H1 (cell line): ENCODE measurements at regions not wholly inside any gene's neighbourhood (a gene's known extent, or its start where the extent isn't known, plus 50 kb on each side); places are given as distances from the start of the nearest gene placed in this dataset.
A peak's percentile ranks its signal among the peaks of the same experiment; 100 is the strongest.

Experiments
- CTCF ChIA-PET: fragments of 300-600 bp; sonication (Branson Sonifier 250); formaldehyde crosslinking; loops from one replicate; lab custom pipeline; 2021; ENCODE audit not compliant: partially characterized antibody; lab: Charles Lee
- POLR2A ChIA-PET: fragments of 300-600 bp; sonication (Branson Sonifier 250); formaldehyde crosslinking; loops from one replicate; lab custom pipeline; 2021; ENCODE audit warnings: inconsistent platforms; ENCODE audit not compliant: partially characterized antibody; lab: Charles Lee
- DNase-seq, 2 experiments: peaks; one replicate each; pipeline versions ENCODE4 v3.0.0 to v3.0.0-alpha.2; 2010 to 2022; ENCODE audit warnings: low spot score in 2 of 2, low read depth in 1 of 2, mixed read lengths in 1 of 2
- FAIRE-seq: peaks from 2 replicates; lab custom pipeline; 2011; peaks lifted over from hg19 to GRCh38; lab: Jason Lieb, UNC
- H2AFZ ChIP-seq: 2 replicates; pipeline ENCODE4 v1.8.1; 2012; ENCODE audit warnings: low read length, inconsistent platforms
- H2AK5ac ChIP-seq: 2 replicates; pipeline ENCODE4 v1.6.1; 2013; ENCODE audit warnings: low read depth, low read length
- H2BK120ac ChIP-seq: replicated peaks from 2 replicates; pipeline ENCODE3; 2013; ENCODE audit warnings: low read depth, low read length, inconsistent platforms
- H2BK12ac ChIP-seq: 2 replicates; pipeline ENCODE4 v1.6.1; 2013; ENCODE audit warnings: low read depth, low read length
- H2BK15ac ChIP-seq: 2 replicates; pipeline ENCODE4 v1.6.1; 2013; ENCODE audit warnings: low read length
- H2BK20ac ChIP-seq: 2 replicates; pipeline ENCODE4 v1.6.1; 2013; ENCODE audit warnings: low read length
- H2BK5ac ChIP-seq: 2 replicates; pipeline ENCODE4 v1.6.1; 2013; ENCODE audit warnings: low read depth, low read length
- H3K14ac ChIP-seq: 2 replicates; pipeline ENCODE4 v1.6.1; 2013; ENCODE audit warnings: inconsistent platforms; ENCODE audit not compliant: insufficient read length
- H3K18ac ChIP-seq: 2 replicates; pipeline ENCODE4 v1.6.1; 2013; ENCODE audit warnings: low read length; ENCODE audit errors: extremely low read depth
- H3K23ac ChIP-seq: 2 replicates; pipeline ENCODE4 v1.6.1; 2013; ENCODE audit warnings: inconsistent platforms; ENCODE audit not compliant: insufficient read length
- H3K23me2 ChIP-seq: 2 replicates; pipeline ENCODE4 v1.6.1; 2013; ENCODE audit warnings: low read depth, low read length
- H3K27ac ChIP-seq: 2 replicates; pipeline ENCODE4 v1.6.1; 2011; ENCODE audit warnings: low read depth, low read length, inconsistent platforms
- H3K27me3 ChIP-seq, 4 experiments: replicated peaks in 1 of 4; 1 replicate in 1 of 4; 2 replicates in 3 of 4; pipeline versions ENCODE4 v1.6.1 to v1.8.1; 2011 to 2013; ENCODE audit warnings: low read length in 3 of 4, mild to moderate bottlenecking in 3 of 4, inconsistent platforms in 2 of 4, mixed read lengths in 2 of 4, moderate library complexity in 1 of 4; ENCODE audit not compliant: control insufficient read depth in 3 of 4, insufficient read depth in 3 of 4; ENCODE audit errors: extremely low read depth in 1 of 4
- H3K36me3 ChIP-seq, 4 experiments: 2 replicates each; pipeline versions ENCODE4 v1.6.1 to v1.8.1; 2011 to 2013; ENCODE audit warnings: mild to moderate bottlenecking in 4 of 4, low read length in 3 of 4, moderate library complexity in 2 of 4, control low read depth in 1 of 4, inconsistent platforms in 1 of 4; ENCODE audit not compliant: insufficient read depth in 4 of 4, control insufficient read depth in 2 of 4
- H3K4ac ChIP-seq: replicated peaks from 2 replicates; pipeline ENCODE3; 2013; ENCODE audit warnings: low read length, low read depth, mixed read lengths, inconsistent platforms; ENCODE audit not compliant: insufficient read length
- H3K4me1 ChIP-seq, 4 experiments: replicated peaks in 1 of 4; 1 replicate in 1 of 4; 2 replicates in 3 of 4; pipeline versions ENCODE4 v1.6.1 to v1.8.1; 2011 to 2013; ENCODE audit warnings: low read length in 3 of 4, inconsistent platforms in 2 of 4, mixed read lengths in 1 of 4; ENCODE audit not compliant: insufficient read depth in 4 of 4, control insufficient read depth in 3 of 4
- H3K4me2 ChIP-seq, 2 experiments: 2 replicates each; pipeline versions ENCODE4 v1.6.1 to v1.8.1; 2011 to 2013; ENCODE audit warnings: low read depth in 2 of 2, low read length in 2 of 2, control low read depth in 1 of 2, inconsistent platforms in 1 of 2, mild to moderate bottlenecking in 1 of 2; ENCODE audit not compliant: insufficient read depth in 1 of 2
- H3K4me3 ChIP-seq, 4 experiments: fragments of 200-600, 300-600 bp in 1 of 4; sonication (generic), shearing (Covaris generic), sonication (Bioruptor Twin) in 1 of 4; 2 replicates each; pipeline versions ENCODE4 v1.5.1 to v1.8.1; 2011 to 2016; ENCODE audit warnings: low read length in 4 of 4, low read depth in 3 of 4, control low read depth in 2 of 4, inconsistent platforms in 2 of 4, mild to moderate bottlenecking in 2 of 4, mixed read lengths in 1 of 4, moderate library complexity in 1 of 4; ENCODE audit not compliant: insufficient read depth in 2 of 4; ENCODE audit errors: extremely low read depth in 1 of 4
- H3K56ac ChIP-seq: replicated peaks from 2 replicates; pipeline ENCODE3; 2013; ENCODE audit warnings: low read depth, mild to moderate bottlenecking, mixed read lengths, low read length, inconsistent platforms; ENCODE audit not compliant: insufficient read length
- H3K79me1 ChIP-seq: 2 replicates; pipeline ENCODE4 v1.6.1; 2013; ENCODE audit warnings: low read depth, low read length, control low read depth
- H3K79me2 ChIP-seq, 2 experiments: 2 replicates each; pipeline versions ENCODE4 v1.6.1 to v1.8.1; 2012 to 2013; ENCODE audit warnings: low read length in 2 of 2, mild to moderate bottlenecking in 2 of 2, inconsistent platforms in 1 of 2; ENCODE audit not compliant: insufficient read depth in 2 of 2, control insufficient read depth in 1 of 2
- H3K9ac ChIP-seq, 4 experiments: replicated peaks in 1 of 4; 1 replicate in 1 of 4; 2 replicates in 3 of 4; pipeline versions ENCODE4 v1.6.1 to v1.8.1; 2011 to 2013; ENCODE audit warnings: low read depth in 3 of 4, low read length in 3 of 4, control low read depth in 2 of 4, mild to moderate bottlenecking in 2 of 4, moderate library complexity in 2 of 4, inconsistent platforms in 1 of 4; ENCODE audit errors: extremely low read depth in 1 of 4
- H3K9me3 ChIP-seq, 2 experiments: 2 replicates each; pipeline versions ENCODE4 v1.6.1 to v1.8.1; 2012 to 2013; ENCODE audit warnings: mild to moderate bottlenecking in 2 of 2, moderate library complexity in 2 of 2, control low read depth in 1 of 2, inconsistent platforms in 1 of 2, low read depth in 1 of 2, low read length in 1 of 2, mixed read lengths in 1 of 2; ENCODE audit not compliant: insufficient read depth in 2 of 2
- H4K20me1 ChIP-seq, 2 experiments: replicated peaks in 1 of 2; 2 replicates each; pipeline versions ENCODE3 to v1.8.1; 2011 to 2013; ENCODE audit warnings: inconsistent platforms in 2 of 2, low read length in 2 of 2, mild to moderate bottlenecking in 1 of 2; ENCODE audit not compliant: insufficient read depth in 2 of 2, control insufficient read depth in 1 of 2
- H4K5ac ChIP-seq: 2 replicates; pipeline ENCODE4 v1.6.1; 2013; ENCODE audit warnings: low read length, low read depth, mixed read lengths, inconsistent platforms; ENCODE audit not compliant: insufficient read length
- H4K8ac ChIP-seq: 2 replicates; pipeline ENCODE4 v1.8.0; 2013; ENCODE audit warnings: mild to moderate bottlenecking, moderate library complexity, low read length, inconsistent platforms; ENCODE audit not compliant: insufficient read depth; ENCODE audit errors: extremely low read depth
- H4K91ac ChIP-seq: replicated peaks from 2 replicates; pipeline ENCODE3; 2013; ENCODE audit warnings: low read length, mixed read lengths, inconsistent platforms; ENCODE audit not compliant: insufficient read length
- ASH2L ChIP-seq: fragments of 200-600, 300-600 bp; sonication (generic); IDR thresholded peaks from one replicate; pipeline ENCODE4 v1.7.1; 2017; ENCODE audit warnings: low read length
- BACH1 ChIP-seq: IDR thresholded peaks from 2 replicates; pipeline ENCODE4 v1.6.1; 2012; ENCODE audit warnings: low read length, improper control_type of control experiment
- CHD1 ChIP-seq: IDR thresholded peaks from 2 replicates; pipeline ENCODE4 v1.6.1; 2012; ENCODE audit warnings: low read depth, low read length, improper control_type of control experiment
- CTBP2 ChIP-seq: IDR thresholded peaks from 2 replicates; pipeline ENCODE4 v1.7.0; 2011; ENCODE audit warnings: borderline replicate concordance, mild to moderate bottlenecking, moderate library complexity, mixed read lengths, low read length; ENCODE audit not compliant: insufficient read depth, insufficient read length
- EGR1 ChIP-seq: IDR thresholded peaks from 2 replicates; pipeline ENCODE4 v1.6.1; 2011; ENCODE audit warnings: low read depth, low read length, borderline replicate concordance
- POLR2AphosphoS5 ChIP-seq: IDR thresholded peaks from 2 replicates; pipeline ENCODE4 v1.6.1; 2011; ENCODE audit warnings: low read depth, low read length
- SRF ChIP-seq: IDR thresholded peaks from 2 replicates; pipeline ENCODE4 v1.6.1; 2011; ENCODE audit warnings: mild to moderate bottlenecking, low read depth, low read length, moderate library complexity
- TEAD4 ChIP-seq: IDR thresholded peaks from 2 replicates; pipeline ENCODE4 v1.6.1; 2012; ENCODE audit warnings: low read depth, low read length, inconsistent platforms, mixed read lengths
- WGBS, 2 experiments: shearing (Covaris generic) in 1 of 2; methylation state at CpG; one replicate each; pipeline versions ENCODE4 v1.1.6 to v1.1.7; 2013 to 2015; ENCODE audit warnings: low lambda C conversion rate in 2 of 2, mixed read lengths in 2 of 2, inconsistent platforms in 1 of 2, low coverage in 1 of 2, missing lambda C conversion rate in 1 of 2; ENCODE audit not compliant: insufficient replicate concordance in 2 of 2, insufficient coverage in 1 of 2, insufficient read length in 1 of 2; ENCODE audit errors: extremely low coverage in 1 of 2, missing lambda C conversion rate in 1 of 2; 5-methylcytosine and 5-hydroxymethylcytosine counted together
- TF ChIP-seq, protein P1 (sequence below), 3 experiments: IDR thresholded peaks; 1 replicate in 2 of 3; 2 replicates in 1 of 3; pipeline versions ENCODE4 v1.5.1 to v1.6.1; 2011; ENCODE audit warnings: low read length in 3 of 3, mild to moderate bottlenecking in 3 of 3, inconsistent platforms in 2 of 3, low read depth in 1 of 3, moderate library complexity in 1 of 3; ENCODE audit not compliant: insufficient read depth in 1 of 3; ENCODE audit errors: control extremely low read depth in 1 of 3
- TF ChIP-seq, protein P2 (sequence below): IDR thresholded peaks from 2 replicates; pipeline ENCODE4 v1.6.1; 2011; ENCODE audit warnings: low read length, improper control_type of control experiment
- TF ChIP-seq, protein P3 (sequence below): IDR thresholded peaks from 2 replicates; pipeline ENCODE4 v1.6.1; 2012; ENCODE audit warnings: inconsistent platforms

DNA sequence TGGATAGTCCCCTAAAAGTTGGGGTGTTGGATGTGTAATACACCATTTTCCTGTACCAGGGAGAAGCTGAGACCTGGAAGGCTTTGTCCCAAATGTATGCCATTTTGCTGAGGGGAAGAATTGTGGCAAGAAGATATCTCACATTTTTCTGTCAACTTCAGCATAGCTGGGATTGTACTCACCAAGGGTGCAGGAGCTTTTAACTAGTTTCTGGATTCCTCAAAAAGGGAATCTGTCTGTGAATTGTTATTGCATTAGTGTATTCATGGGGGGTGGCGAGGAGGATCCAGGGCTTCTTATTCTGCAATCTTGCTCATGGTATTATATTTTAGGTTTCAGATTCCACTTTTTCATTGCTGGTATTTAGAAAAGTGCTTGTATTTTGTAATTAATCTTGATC, 208.2 kb upstream of the MYOCD start:
- no peak overlapping the region for H3K18ac ChIP-seq
- FAIRE-seq (no peak), DNase-seq (no peak)
- H4K91ac ChIP-seq, result no peak overlapping the region
- ChIA-PET CTCF (no interaction called here), POLR2A (no interaction called here)
- no peak overlapping the region for H2BK12ac ChIP-seq
- WGBS, 2 experiments, result 93% methylated on average over 1 of the region's 1 CpG; no CpG with 5 or more reads in 1 of the 2 experiments
- no peak overlapping the region for H3K27ac ChIP-seq
- no peak overlapping the region for H3K4me3 ChIP-seq
- H2BK15ac ChIP-seq, result no peak overlapping the region
- H2BK5ac ChIP-seq, result no peak overlapping the region
- H3K79me1 ChIP-seq, result no peaks in the 10 kb centered on the region
- no peak overlapping the region for H3K4me2 ChIP-seq
- no peaks in the 10 kb centered on the region for H3K9me3 ChIP-seq
- H3K14ac ChIP-seq, result no peak overlapping the region
- no peaks in the 10 kb centered on the region for H3K79me2 ChIP-seq
- H3K9ac ChIP-seq, result no peak overlapping the region
- H3K23ac ChIP-seq, result no peak overlapping the region
- H3K4ac ChIP-seq, result no peak overlapping the region
- no peak overlapping the region for H4K8ac ChIP-seq
- no peak overlapping the region for H3K56ac ChIP-seq
- no peak overlapping the region for H2BK120ac ChIP-seq
- no peaks in the 10 kb centered on the region for H4K20me1 ChIP-seq
- no peaks in the 10 kb centered on the region for H3K4me1 ChIP-seq
- H3K27me3 ChIP-seq, result no peaks in the 10 kb centered on the region
- no peak overlapping the region for H4K5ac ChIP-seq
- no peak overlapping the region for H2BK20ac ChIP-seq
- no peaks in the 10 kb centered on the region for H3K36me3 ChIP-seq
- 0 out of 2 replicates have a peak overlapping the region, but pooled peaks have one; percentile 23 for H2AFZ ChIP-seq
- no peaks in the 10 kb centered on the region for H3K23me2 ChIP-seq
- no peak overlapping the region for H2AK5ac ChIP-seq
- TF ChIP-seq TEAD4, result no peak
- TF ChIP-seq, protein P1, sequence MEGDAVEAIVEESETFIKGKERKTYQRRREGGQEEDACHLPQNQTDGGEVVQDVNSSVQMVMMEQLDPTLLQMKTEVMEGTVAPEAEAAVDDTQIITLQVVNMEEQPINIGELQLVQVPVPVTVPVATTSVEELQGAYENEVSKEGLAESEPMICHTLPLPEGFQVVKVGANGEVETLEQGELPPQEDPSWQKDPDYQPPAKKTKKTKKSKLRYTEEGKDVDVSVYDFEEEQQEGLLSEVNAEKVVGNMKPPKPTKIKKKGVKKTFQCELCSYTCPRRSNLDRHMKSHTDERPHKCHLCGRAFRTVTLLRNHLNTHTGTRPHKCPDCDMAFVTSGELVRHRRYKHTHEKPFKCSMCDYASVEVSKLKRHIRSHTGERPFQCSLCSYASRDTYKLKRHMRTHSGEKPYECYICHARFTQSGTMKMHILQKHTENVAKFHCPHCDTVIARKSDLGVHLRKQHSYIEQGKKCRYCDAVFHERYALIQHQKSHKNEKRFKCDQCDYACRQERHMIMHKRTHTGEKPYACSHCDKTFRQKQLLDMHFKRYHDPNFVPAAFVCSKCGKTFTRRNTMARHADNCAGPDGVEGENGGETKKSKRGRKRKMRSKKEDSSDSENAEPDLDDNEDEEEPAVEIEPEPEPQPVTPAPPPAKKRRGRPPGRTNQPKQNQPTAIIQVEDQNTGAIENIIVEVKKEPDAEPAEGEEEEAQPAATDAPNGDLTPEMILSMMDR (IDR thresholded peaks at IDR 0.05; ENCODE audit: control extremely low read depth in 1 of 3, insufficient read depth in 1 of 3, low read depth in 1 of 3, low read length in 3 of 3), result no peak
- no peak for TF ChIP-seq CHD1
- TF ChIP-seq EGR1, result no peak
- no peak for TF ChIP-seq CTBP2
- TF ChIP-seq BACH1, result no peak
- TF ChIP-seq SRF, result no peak
- TF ChIP-seq ASH2L, result no peak
- TF ChIP-seq, protein P2, sequence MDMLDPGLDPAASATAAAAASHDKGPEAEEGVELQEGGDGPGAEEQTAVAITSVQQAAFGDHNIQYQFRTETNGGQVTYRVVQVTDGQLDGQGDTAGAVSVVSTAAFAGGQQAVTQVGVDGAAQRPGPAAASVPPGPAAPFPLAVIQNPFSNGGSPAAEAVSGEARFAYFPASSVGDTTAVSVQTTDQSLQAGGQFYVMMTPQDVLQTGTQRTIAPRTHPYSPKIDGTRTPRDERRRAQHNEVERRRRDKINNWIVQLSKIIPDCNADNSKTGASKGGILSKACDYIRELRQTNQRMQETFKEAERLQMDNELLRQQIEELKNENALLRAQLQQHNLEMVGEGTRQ, result no peak
- TF ChIP-seq, protein P3, sequence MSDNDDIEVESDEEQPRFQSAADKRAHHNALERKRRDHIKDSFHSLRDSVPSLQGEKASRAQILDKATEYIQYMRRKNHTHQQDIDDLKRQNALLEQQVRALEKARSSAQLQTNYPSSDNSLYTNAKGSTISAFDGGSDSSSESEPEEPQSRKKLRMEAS, result no peak
- no peak for TF ChIP-seq POLR2AphosphoS5
